ENCODE measurements at regions not wholly inside any gene's neighbourhood (a gene's known extent, or its start where the extent isn't known, plus 50 kb on each side); places are given as distances from the start of the nearest gene placed in this dataset.

GRCh38 chr2:45248214-45248613 lies 239.0 kb upstream of the SIX2 start:
- TF ChIP-seq CTCF (conservative IDR thresholded peaks at IDR 0.05; ENCODE audit: low read depth, low read length) (no peak), EZH2 (IDR thresholded peaks at IDR 0.05; ENCODE audit: borderline replicate concordance, low read depth, low read length, poor library complexity, severe bottlenecking) (no peak)

Measured in A673 (cell line).